RWPE1 (cell line): ENCODE measurements at regions not wholly inside any gene's neighbourhood (a gene's known extent, or its start where the extent isn't known, plus 50 kb on each side); places are given as distances from the start of the nearest gene placed in this dataset.

ENCODE experiments used
- CTCF ChIA-PET: fragments of 350-600 bp; sonication (Branson Sonifier 250); formaldehyde crosslinking; extraction: SDS; loops from one replicate; lab custom pipeline; 2021; lab: Yijun Ruan, JAX
- POLR2A ChIA-PET: fragments of 400-600 bp; formaldehyde crosslinking; extraction: SDS; loops from one replicate; lab custom pipeline; 2020; ENCODE audit warnings: antibody characterized with exemption; ENCODE audit not compliant: low non-redundant PET; lab: Yijun Ruan, JAX
- DNase-seq: peaks from one replicate; pipeline ENCODE4 v3.0.0; 2012; ENCODE audit warnings: low spot score
- H3K27ac ChIP-seq: fragments of 450-650 bp; 2 replicates; pipeline ENCODE4 v1.5.1; 2017
- CTCF ChIP-seq: fragments of 450-650 bp; conservative IDR thresholded peaks from 2 replicates; pipeline ENCODE4 v1.5.1; 2017; ENCODE audit warnings: low read depth, mild to moderate bottlenecking

GRCh38 chr14:65184032-65184764 is 81.9 kb upstream of the MAX start:
- POLR2A ChIA-PET = no interaction called here

GRCh38 chr14:65185829-65186228 is 83.5 kb upstream of the MAX start:
- CTCF ChIA-PET = interaction anchor here (0.8 kb wide), 1 partner anchor 639 kb away, joined by 4 read pairs; no protein-coding TSS in a partner anchor
- H3K27ac ChIP-seq = no peak overlapping the region
- POLR2A ChIA-PET = no interaction called here
- DNase-seq = no peak
- no peak for TF ChIP-seq CTCF

More at GRCh38 chr14:65184032-65184764, 81.9 kb upstream of the MAX start:
- TF ChIP-seq CTCF = no peak
- CTCF ChIA-PET = no interaction called here
- DNase-seq = no peak
- H3K27ac ChIP-seq = no peak overlapping the region

GRCh38 chr14:65186951-65187350 is 84.6 kb upstream of the MAX start:
- ChIA-PET POLR2A (no interaction called here), CTCF (interaction anchor here (0.6 kb wide), 2 partner anchors 74 to 1365 kb away, joined by 3 to 4 read pairs; no protein-coding TSS in a partner anchor)
- TF ChIP-seq CTCF = no peak
- DNase-seq = no peak
- no peak overlapping the region for H3K27ac ChIP-seq

GRCh38 chr14:65187421-65188049 is 85.2 kb upstream of the MAX start:
- no peak overlapping the region for H3K27ac ChIP-seq
- TF ChIP-seq CTCF = no peak
- DNase-seq = no peak
- ChIA-PET POLR2A (no interaction called here), CTCF (interaction anchor here (0.6 kb wide), 1 partner anchor 1365 kb away, joined by 3 read pairs; no protein-coding TSS in a partner anchor)

GRCh38 chr14:65190312-65190711 is 88.0 kb upstream of the MAX start:
- DNase-seq = no peak
- CTCF ChIA-PET = interaction anchor here (0.6 kb wide), 1 partner anchor 456 kb away, joined by 3 read pairs; no protein-coding TSS in a partner anchor
- no peak overlapping the region for H3K27ac ChIP-seq
- POLR2A ChIA-PET = no interaction called here
- TF ChIP-seq CTCF = no peak

- TF ChIP-seq CTCF = no peak
- ChIA-PET POLR2A (no interaction called here), CTCF (no interaction called here)
Measured at GRCh38 chr14:65191716-65192115, 89.4 kb upstream of the MAX start.

More at GRCh38 chr14:65191716-65192115, 89.4 kb upstream of the MAX start:
- no peak for DNase-seq
- H3K27ac ChIP-seq = no peak overlapping the region
